Heart left ventricle (tissue), 13 donors: ENCODE measurements at regions not wholly inside any gene's neighbourhood (a gene's known extent, or its start where the extent isn't known, plus 50 kb on each side); places are given as distances from the start of the nearest gene placed in this dataset.

Experiments
- POLR2A ChIP-seq, 2 donors: fragments of 450-650 bp; IDR thresholded peaks; one replicate each; pipeline ENCODE4 v1.6.1; 2017; ENCODE audit warnings: antibody characterized with exemption in 2 of 2, mild to moderate bottlenecking in 2 of 2, moderate library complexity in 2 of 2
- TF ChIP-seq, protein P1 (sequence below), 12 donors: fragments of 200-600 bp; sonication (generic) in 4 of 12; IDR thresholded peaks; one replicate each; pipeline versions ENCODE4 v1.5.0 to v1.8.0; 2018 to 2022; ENCODE audit warnings: antibody characterized with exemption in 12 of 12, mild to moderate bottlenecking in 5 of 12
- donor health status: ischemic (EF 13 %, LVEDD 7.1; RV severe dilation, severe dysfunction).
- donor health status: DM: no; HTN: yes; CAD: no.
- donor health status: DM: no; HTN: no; CAD: no.
- donor health status: ischemic (EF 25% LVEDD 6.9; RV normal size, moderate dysfunction).
- donor health status: ischemic (EF 25% LVEDD 5.7; RV mildly dilated, moderate dysfunction).
- donor health status: ischemic (EF 35%, LVEDD 5.7; RV mildly dilated, moderate dysfunction).
- donor health status: nonischemic (EF 11% LVEDD 7.7; RV severe dilation, severe dysfunction).
- donor health status: DM: yes; HTN: yes; CAD: no.
- donor health status: PGD.
- donor health status: ischemic (EF 29% LVEDD 5.4; RV normal size, mild dysfunction).
- donor health status: nonischemic (EF 23%, LVEDD 6.1; RV moderate dilation, normal function).

DNA sequence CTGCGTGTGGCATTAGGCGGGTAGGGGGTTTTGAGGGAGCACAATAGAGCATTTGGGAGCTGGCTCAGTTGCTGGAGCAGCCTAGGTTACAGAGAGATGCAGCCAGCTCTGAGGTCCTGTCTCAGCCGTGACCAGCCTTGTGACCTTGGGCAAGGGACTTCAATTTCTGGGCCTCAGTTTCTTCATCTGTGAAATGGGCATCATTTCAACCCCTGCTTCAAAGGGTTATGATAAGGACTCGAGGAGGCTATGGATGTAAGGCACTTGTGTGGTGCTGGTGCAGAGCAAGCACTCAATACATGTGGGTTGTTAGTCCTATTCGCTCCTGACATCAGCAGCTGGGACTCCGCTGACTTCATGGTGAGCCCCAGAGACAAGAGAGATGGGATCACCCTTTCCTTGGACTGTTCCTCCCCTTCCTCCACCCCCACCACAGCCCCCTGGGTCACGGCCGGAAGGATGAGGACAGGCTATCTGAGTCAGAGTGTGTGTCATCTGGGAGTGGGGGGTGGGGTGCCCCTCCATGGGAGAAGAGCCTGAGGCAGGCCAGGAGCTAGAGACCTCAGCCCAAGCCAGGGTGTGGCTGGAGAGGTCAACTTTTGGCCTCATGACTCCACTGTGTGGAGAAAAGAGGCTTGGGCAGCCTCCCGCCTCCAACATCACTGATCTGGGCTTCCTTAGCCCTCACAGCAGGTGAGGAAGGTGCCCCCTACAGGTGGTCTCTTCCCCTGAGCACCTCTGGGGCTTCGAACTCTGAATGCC lies 71.4 kb upstream of the ZBTB40 start:
- TF ChIP-seq, protein P1, sequence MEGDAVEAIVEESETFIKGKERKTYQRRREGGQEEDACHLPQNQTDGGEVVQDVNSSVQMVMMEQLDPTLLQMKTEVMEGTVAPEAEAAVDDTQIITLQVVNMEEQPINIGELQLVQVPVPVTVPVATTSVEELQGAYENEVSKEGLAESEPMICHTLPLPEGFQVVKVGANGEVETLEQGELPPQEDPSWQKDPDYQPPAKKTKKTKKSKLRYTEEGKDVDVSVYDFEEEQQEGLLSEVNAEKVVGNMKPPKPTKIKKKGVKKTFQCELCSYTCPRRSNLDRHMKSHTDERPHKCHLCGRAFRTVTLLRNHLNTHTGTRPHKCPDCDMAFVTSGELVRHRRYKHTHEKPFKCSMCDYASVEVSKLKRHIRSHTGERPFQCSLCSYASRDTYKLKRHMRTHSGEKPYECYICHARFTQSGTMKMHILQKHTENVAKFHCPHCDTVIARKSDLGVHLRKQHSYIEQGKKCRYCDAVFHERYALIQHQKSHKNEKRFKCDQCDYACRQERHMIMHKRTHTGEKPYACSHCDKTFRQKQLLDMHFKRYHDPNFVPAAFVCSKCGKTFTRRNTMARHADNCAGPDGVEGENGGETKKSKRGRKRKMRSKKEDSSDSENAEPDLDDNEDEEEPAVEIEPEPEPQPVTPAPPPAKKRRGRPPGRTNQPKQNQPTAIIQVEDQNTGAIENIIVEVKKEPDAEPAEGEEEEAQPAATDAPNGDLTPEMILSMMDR (IDR thresholded peaks at IDR 0.05): no peak
- no peak for TF ChIP-seq POLR2A (IDR thresholded peaks at IDR 0.05)
